ENCODE measurements at regions not wholly inside any gene's neighbourhood (a gene's known extent, or its start where the extent isn't known, plus 50 kb on each side); places are given as distances from the start of the nearest gene placed in this dataset.

GRCh38 chr16:86980644-86981043 lies 336.5 kb downstream of the C16orf95 start:
- TF ChIP-seq CTCF (tag by site-specific recombination; IDR thresholded peaks at IDR 0.05) = no peak
- TF ChIP-seq ZNF10 (tag by site-specific recombination; IDR thresholded peaks at IDR 0.05) = no peak
